ENCODE measurements at regions not wholly inside any gene's neighbourhood (a gene's known extent, or its start where the extent isn't known, plus 50 kb on each side); places are given as distances from the start of the nearest gene placed in this dataset.

- TF ChIP-seq CTCF (IDR thresholded peaks at IDR 0.05) = no peak
- TF ChIP-seq POLR2AphosphoS5 (IDR thresholded peaks at IDR 0.05) = no peak
- TF ChIP-seq POLR2A (IDR thresholded peaks at IDR 0.05) = no peak
Observed at GRCh38 chr6:4571011-4571410, 205.2 kb upstream of the CDYL start.

Data from transverse colon (tissue), 4 donors.